HG03460 (cell line): ENCODE measurements at regions not wholly inside any gene's neighbourhood (a gene's known extent, or its start where the extent isn't known, plus 50 kb on each side); places are given as distances from the start of the nearest gene placed in this dataset.
"Not testable (repeated sequence)": the region's sequence is repeated elsewhere in the genome, so short reads cannot be mapped to it uniquely, and the experiment has no call there.

Experiments used
- ATAC-seq: cut with Tn5 transposase; IDR thresholded peaks from one replicate; pipeline ENCODE4 v1.9.1; 2021; ENCODE audit not compliant: unreplicated experiment

- ATAC-seq: no peak
These were observed 447.1 kb upstream of the MKI67 start for GRCh38 chr10:128573281-128573845.

GRCh38 chr10:128573986-128574385 is 447.8 kb upstream of the MKI67 start:
- ATAC-seq: no peak

- no peak for ATAC-seq
These were observed 448.5 kb upstream of the MKI67 start for GRCh38 chr10:128574581-128575210.

GRCh38 chr10:128575761-128576160 is 449.5 kb upstream of the MKI67 start:
- ATAC-seq: no peak

- ATAC-seq: no peak
These were observed 450.1 kb upstream of the MKI67 start for GRCh38 chr10:128576336-128576735.

GRCh38 chr10:128576943-128577670 is 450.9 kb upstream of the MKI67 start:
- no peak for ATAC-seq

- ATAC-seq: no peak
These were observed 451.9 kb upstream of the MKI67 start for GRCh38 chr10:128577958-128578750.

GRCh38 chr10:128578766-128579165 is 452.5 kb upstream of the MKI67 start:
- ATAC-seq: no peak

GRCh38 chr10:128579280-128579865 is 453.1 kb upstream of the MKI67 start:
- no peak for ATAC-seq

GRCh38 chr10:128579901-128580300 is 453.7 kb upstream of the MKI67 start:
- ATAC-seq: no peak

- ATAC-seq: not testable (repeated sequence)
These were observed 456.9 kb upstream of the MKI67 start for GRCh38 chr10:128583125-128583524.

- ATAC-seq: not testable (repeated sequence)
These were observed 460.4 kb upstream of the MKI67 start for GRCh38 chr10:128586599-128586998.

- ATAC-seq: no peak
These were observed 461.5 kb upstream of the MKI67 start for GRCh38 chr10:128587689-128588088.

GRCh38 chr10:128588402-128588801 is 462.2 kb upstream of the MKI67 start:
- ATAC-seq: no peak

- no peak for ATAC-seq
These were observed 468.5 kb upstream of the MKI67 start for GRCh38 chr10:128594688-128595087.

- ATAC-seq: no peak
These were observed 470.7 kb upstream of the MKI67 start for GRCh38 chr10:128596906-128597305.

- ATAC-seq: no peak
These were observed 472.8 kb upstream of the MKI67 start for GRCh38 chr10:128599030-128599429.

GRCh38 chr10:128599538-128599937 is 473.3 kb upstream of the MKI67 start:
- ATAC-seq: no peak

- ATAC-seq: no peak
These were observed 476.0 kb upstream of the MKI67 start for GRCh38 chr10:128602183-128602582.

GRCh38 chr10:128604025-128604424 is 477.8 kb upstream of the MKI67 start:
- no peak for ATAC-seq

GRCh38 chr10:128605180-128605579 is 479.0 kb upstream of the MKI67 start:
- no peak for ATAC-seq
